ENCODE measurements at regions not wholly inside any gene's neighbourhood (a gene's known extent, or its start where the extent isn't known, plus 50 kb on each side); places are given as distances from the start of the nearest gene placed in this dataset.

DNA sequence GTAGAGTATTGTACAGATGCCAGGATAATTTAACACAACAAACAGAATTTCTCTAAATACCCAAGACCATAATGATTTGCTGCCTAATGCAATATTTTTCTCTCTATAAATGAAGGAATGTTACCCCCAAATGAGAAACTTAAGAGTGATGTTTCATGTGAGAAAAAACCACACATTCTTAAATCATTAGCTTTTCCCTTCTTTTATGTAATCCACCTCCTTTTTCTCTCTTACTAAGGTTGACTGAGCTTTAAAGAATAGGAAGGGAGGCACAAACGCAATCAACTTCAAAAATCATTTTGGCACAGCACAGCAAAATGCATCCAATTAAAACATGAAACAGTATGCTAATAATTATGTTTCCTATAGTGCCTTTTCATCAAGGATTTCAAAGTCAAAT, 698.1 kb upstream of the CDH2 start:
- Histone ChIP-seq H3K4me3 (ENCODE audit: low read length) (no peak overlapping the region), H3K4me2 (ENCODE audit: low read length) (no peak overlapping the region), H3K79me2 (ENCODE audit: control insufficient read depth, low read length) (no peaks in the 10 kb centered on the region), H3K27ac (ENCODE audit: low read depth, low read length) (no peak overlapping the region), H3K9me2 (replicated peaks; ENCODE audit: control insufficient read depth, low read length) (no peaks in the 10 kb centered on the region), H3K27me3 (ENCODE audit: control insufficient read depth, low read length) (no peaks in the 10 kb centered on the region), H3K4me1 (ENCODE audit: control insufficient read depth, low read length) (no peaks in the 10 kb centered on the region), H4K20me1 (ENCODE audit: control insufficient read depth, insufficient read depth, low read depth, low read length) (no peaks in the 10 kb centered on the region), H3K9me3 (ENCODE audit: control insufficient read depth, insufficient read depth, low read length) (no peaks in the 10 kb centered on the region), H3F3A (ENCODE audit: control insufficient read depth, insufficient read depth) (no peaks in the 10 kb centered on the region), H3K36me3 (ENCODE audit: control insufficient read depth, low read length) (no peaks in the 10 kb centered on the region)
- TF ChIP-seq EZH2phosphoT487 (IDR thresholded peaks at IDR 0.05; ENCODE audit: borderline replicate concordance, low read length) (no peak), CTCF (IDR thresholded peaks at IDR 0.05; ENCODE audit: low read depth, low read length, poor library complexity, severe bottlenecking) (no peak)

DNA sequence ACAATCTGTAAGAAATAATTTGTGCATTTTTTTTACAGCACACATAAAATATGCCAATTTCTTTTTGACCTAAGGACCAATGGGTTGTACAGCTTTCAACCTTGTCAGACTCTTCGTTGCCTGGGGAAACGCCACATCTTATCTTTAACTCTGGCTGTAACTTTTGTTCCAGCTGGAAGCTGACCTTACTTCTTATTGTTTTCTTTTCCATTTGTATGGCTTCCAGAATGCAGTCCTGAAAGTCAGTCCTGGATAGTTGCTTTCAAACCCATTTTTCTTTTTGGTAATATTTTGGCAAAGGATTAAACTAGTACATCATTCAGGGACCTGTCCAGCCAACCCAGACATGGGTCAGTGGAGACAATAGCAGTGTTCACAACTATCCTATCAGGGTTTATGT, 686.5 kb upstream of the CDH2 start:
- no peaks in the 10 kb centered on the region for H4K20me1 ChIP-seq (ENCODE audit: control insufficient read depth, insufficient read depth, low read depth, low read length)
- TF ChIP-seq CTCF (IDR thresholded peaks at IDR 0.05; ENCODE audit: low read depth, low read length, poor library complexity, severe bottlenecking) (no peak), EZH2phosphoT487 (IDR thresholded peaks at IDR 0.05; ENCODE audit: borderline replicate concordance, low read length) (no peak)
- H3K27ac ChIP-seq (ENCODE audit: low read depth, low read length): no peak overlapping the region
- no peaks in the 10 kb centered on the region for H3F3A ChIP-seq (ENCODE audit: control insufficient read depth, insufficient read depth)
- no peaks in the 10 kb centered on the region for H3K9me3 ChIP-seq (ENCODE audit: control insufficient read depth, insufficient read depth, low read length)
- no peak overlapping the region for H3K4me2 ChIP-seq (ENCODE audit: low read length)
- H3K27me3 ChIP-seq (ENCODE audit: control insufficient read depth, low read length): no peaks in the 10 kb centered on the region
- no peaks in the 10 kb centered on the region for H3K9me2 ChIP-seq (replicated peaks; ENCODE audit: control insufficient read depth, low read length)
- H3K4me1 ChIP-seq (ENCODE audit: control insufficient read depth, low read length): no peaks in the 10 kb centered on the region
- H3K79me2 ChIP-seq (ENCODE audit: control insufficient read depth, low read length): no peaks in the 10 kb centered on the region
- H3K4me3 ChIP-seq (ENCODE audit: low read length): no peak overlapping the region
- no peaks in the 10 kb centered on the region for H3K36me3 ChIP-seq (ENCODE audit: control insufficient read depth, low read length)

GRCh38 chr18:28858248-28858647, 681.3 kb upstream of the CDH2 start:
- Histone ChIP-seq H3K36me3 (ENCODE audit: control insufficient read depth, low read length) (no peaks in the 10 kb centered on the region), H3K4me2 (ENCODE audit: low read length) (no peak overlapping the region)
- TF ChIP-seq CTCF (IDR thresholded peaks at IDR 0.05; ENCODE audit: low read depth, low read length, poor library complexity, severe bottlenecking): no peak
- no peak for TF ChIP-seq EZH2phosphoT487 (IDR thresholded peaks at IDR 0.05; ENCODE audit: borderline replicate concordance, low read length)

GRCh38 chr18:28855989-28856388, 679.1 kb upstream of the CDH2 start:
- no peaks in the 10 kb centered on the region for H3F3A ChIP-seq (ENCODE audit: control insufficient read depth, insufficient read depth)
- no peaks in the 10 kb centered on the region for H3K4me1 ChIP-seq (ENCODE audit: control insufficient read depth, low read length)
- no peak overlapping the region for H3K4me2 ChIP-seq (ENCODE audit: low read length)
- no peaks in the 10 kb centered on the region for H3K9me2 ChIP-seq (replicated peaks; ENCODE audit: control insufficient read depth, low read length)
- no peaks in the 10 kb centered on the region for H4K20me1 ChIP-seq (ENCODE audit: control insufficient read depth, insufficient read depth, low read depth, low read length)
- no peaks in the 10 kb centered on the region for H3K79me2 ChIP-seq (ENCODE audit: control insufficient read depth, low read length)
- H3K27ac ChIP-seq (ENCODE audit: low read depth, low read length): no peak overlapping the region
- no peaks in the 10 kb centered on the region for H3K36me3 ChIP-seq (ENCODE audit: control insufficient read depth, low read length)
- no peaks in the 10 kb centered on the region for H3K9me3 ChIP-seq (ENCODE audit: control insufficient read depth, insufficient read depth, low read length)
- no peak for TF ChIP-seq CTCF (IDR thresholded peaks at IDR 0.05; ENCODE audit: low read depth, low read length, poor library complexity, severe bottlenecking)
- TF ChIP-seq EZH2phosphoT487 (IDR thresholded peaks at IDR 0.05; ENCODE audit: borderline replicate concordance, low read length): no peak
- H3K4me3 ChIP-seq (ENCODE audit: low read length): no peak overlapping the region
- no peaks in the 10 kb centered on the region for H3K27me3 ChIP-seq (ENCODE audit: control insufficient read depth, low read length)

More at GRCh38 chr18:28858248-28858647, 681.3 kb upstream of the CDH2 start:
- H3K4me1 ChIP-seq (ENCODE audit: control insufficient read depth, low read length): no peaks in the 10 kb centered on the region
- no peaks in the 10 kb centered on the region for H3F3A ChIP-seq (ENCODE audit: control insufficient read depth, insufficient read depth)
- no peaks in the 10 kb centered on the region for H4K20me1 ChIP-seq (ENCODE audit: control insufficient read depth, insufficient read depth, low read depth, low read length)
- no peak overlapping the region for H3K27ac ChIP-seq (ENCODE audit: low read depth, low read length)
- no peaks in the 10 kb centered on the region for H3K9me3 ChIP-seq (ENCODE audit: control insufficient read depth, insufficient read depth, low read length)
- H3K4me3 ChIP-seq (ENCODE audit: low read length): no peak overlapping the region
- H3K27me3 ChIP-seq (ENCODE audit: control insufficient read depth, low read length): no peaks in the 10 kb centered on the region
- H3K9me2 ChIP-seq (replicated peaks; ENCODE audit: control insufficient read depth, low read length): no peaks in the 10 kb centered on the region
- H3K79me2 ChIP-seq (ENCODE audit: control insufficient read depth, low read length): no peaks in the 10 kb centered on the region

Measured in DOHH2 (cell line).